HTR-8/SVneo (cell line): ENCODE measurements at regions not wholly inside any gene's neighbourhood (a gene's known extent, or its start where the extent isn't known, plus 50 kb on each side); places are given as distances from the start of the nearest gene placed in this dataset.
"Not testable (repeated sequence)": the region's sequence is repeated elsewhere in the genome, so short reads cannot be mapped to it uniquely, and the experiment has no call there.

ENCODE experiments used
- DNase-seq: peaks from one replicate; pipeline ENCODE4 v3.0.0; 2011; ENCODE audit warnings: low spot score, mixed read lengths; ENCODE audit not compliant: insufficient read length
- FAIRE-seq: peaks from 2 replicates; lab custom pipeline; 2011; peaks lifted over from hg19 to GRCh38; lab: Jason Lieb, UNC

- no peak for DNase-seq
- FAIRE-seq: no peak
Measured at GRCh38 chr13:50290186-50290585, 274.9 kb downstream of the KCNRG start.

- no peak for DNase-seq
- no peak for FAIRE-seq
Measured at GRCh38 chr13:50291611-50292010, 276.4 kb downstream of the KCNRG start.

GRCh38 chr13:50292081-50292480 is 276.8 kb downstream of the KCNRG start:
- no peak for DNase-seq
- FAIRE-seq: no peak

DNA sequence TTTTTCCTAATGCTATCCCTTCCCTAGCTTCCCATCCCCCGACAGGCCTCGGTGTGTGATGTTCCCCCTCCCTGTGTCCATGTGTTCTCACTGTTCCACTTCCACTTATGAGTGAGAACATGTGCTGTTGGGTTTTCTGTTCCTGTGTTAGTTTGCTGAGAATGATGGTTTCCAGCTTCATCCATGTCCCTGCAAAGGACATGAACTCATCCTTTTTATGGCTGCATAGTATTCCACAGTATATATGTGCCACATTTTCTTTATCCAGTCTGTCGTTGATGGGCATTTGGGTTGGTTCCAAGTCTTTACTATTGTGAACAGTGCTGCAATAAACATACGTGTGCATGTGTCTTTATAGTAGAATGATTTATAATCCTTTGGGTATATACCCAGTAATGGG is 279.2 kb downstream of the KCNRG start:
- not testable (repeated sequence) for DNase-seq, FAIRE-seq

DNA sequence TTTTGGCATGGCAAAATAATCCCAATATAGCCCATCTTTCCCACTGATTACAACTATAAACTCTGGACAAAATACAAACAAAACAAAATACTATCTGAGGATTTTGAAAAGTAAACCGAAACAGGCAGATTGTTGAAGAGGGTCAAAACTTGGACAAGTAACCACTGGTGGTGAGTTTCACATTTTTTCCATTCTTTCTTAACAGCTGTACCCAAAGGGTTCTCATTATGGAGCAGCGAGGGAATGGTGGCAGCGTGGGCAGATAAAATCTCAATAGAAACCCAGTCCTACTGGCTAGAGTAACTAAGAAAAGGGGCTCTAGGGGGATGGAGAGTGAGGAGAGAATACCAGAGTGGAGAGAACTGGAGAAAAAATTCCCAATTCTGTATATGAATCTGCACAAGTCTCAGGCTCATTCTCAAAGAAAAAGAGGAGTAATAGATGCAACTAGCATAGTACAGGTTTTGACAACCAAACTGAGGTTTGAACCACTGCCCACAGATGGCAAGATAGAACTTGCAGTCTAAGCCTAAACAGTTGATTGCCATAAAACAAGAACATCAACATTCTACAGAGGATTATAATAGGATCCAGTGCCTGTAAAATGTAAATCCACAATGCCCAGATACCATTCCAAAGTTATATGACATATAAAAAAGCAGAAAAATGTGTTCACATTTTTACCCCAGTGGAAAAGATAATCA is 284.5 kb downstream of the KCNRG start:
- DNase-seq (no peak), FAIRE-seq (no peak)

DNA sequence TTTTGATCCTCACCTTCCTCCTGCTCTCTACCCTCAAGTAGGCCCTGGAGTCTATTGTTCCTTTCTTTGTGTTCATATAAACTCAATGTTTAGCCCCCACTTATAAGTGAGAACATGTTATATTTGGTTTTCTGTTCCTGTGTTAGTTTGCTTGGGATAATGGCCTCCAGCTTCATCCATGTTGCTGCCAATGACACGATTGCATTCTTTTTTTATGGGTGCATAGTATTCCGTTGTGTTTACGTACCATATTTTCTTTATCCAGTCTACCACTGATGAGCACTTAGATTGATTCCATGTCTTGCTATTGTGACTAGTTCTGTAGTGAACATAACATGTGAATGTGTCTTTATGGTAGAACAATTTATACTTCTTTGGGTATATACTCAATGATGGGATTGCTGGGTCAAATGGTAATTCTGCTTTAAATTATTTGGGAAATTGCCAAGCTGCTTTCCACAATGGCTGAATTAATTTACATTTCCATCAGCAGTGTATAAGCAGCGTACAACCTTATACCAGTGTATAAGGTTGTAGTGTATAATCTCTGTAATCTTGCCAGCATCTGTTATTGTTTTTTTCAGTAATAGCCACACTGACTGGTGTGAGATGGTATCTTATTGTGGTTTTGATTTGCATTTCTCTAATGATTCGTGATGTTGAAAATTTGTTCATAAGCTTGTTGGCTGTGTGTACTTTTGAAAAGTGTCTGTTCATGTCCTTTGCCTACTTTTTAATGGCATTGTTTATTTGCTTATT is 288.9 kb downstream of the KCNRG start:
- DNase-seq (no peak), FAIRE-seq (no peak)

DNA sequence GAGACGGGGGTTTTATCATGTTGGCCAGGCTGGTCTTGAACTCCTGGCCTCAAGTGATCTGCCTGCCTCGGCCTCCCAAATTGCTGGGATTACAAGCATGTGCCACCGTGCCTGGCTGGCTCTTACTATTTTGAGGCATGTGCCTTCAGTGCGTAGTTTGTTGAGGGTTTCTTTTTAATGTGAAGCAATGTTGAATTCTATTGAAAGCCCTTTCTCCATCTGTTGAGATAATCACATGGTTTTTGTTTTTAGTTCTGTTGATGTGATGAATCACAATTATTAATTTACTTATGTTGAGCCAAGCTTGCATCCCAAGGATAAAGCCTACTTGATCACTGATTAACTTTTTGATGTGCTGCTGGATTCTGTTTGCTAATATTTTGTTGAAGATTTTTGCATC is 290.9 kb downstream of the KCNRG start:
- DNase-seq: no peak
- no peak for FAIRE-seq

GRCh38 chr13:50309318-50309717 is 294.1 kb downstream of the KCNRG start:
- DNase-seq (no peak), FAIRE-seq (no peak)

GRCh38 chr13:50309882-50310594 is 294.8 kb downstream of the KCNRG start:
- FAIRE-seq (no peak), DNase-seq (no peak)

- no peak for DNase-seq
- no peak for FAIRE-seq
Measured at GRCh38 chr13:50310734-50311133, 295.5 kb downstream of the KCNRG start.

DNA sequence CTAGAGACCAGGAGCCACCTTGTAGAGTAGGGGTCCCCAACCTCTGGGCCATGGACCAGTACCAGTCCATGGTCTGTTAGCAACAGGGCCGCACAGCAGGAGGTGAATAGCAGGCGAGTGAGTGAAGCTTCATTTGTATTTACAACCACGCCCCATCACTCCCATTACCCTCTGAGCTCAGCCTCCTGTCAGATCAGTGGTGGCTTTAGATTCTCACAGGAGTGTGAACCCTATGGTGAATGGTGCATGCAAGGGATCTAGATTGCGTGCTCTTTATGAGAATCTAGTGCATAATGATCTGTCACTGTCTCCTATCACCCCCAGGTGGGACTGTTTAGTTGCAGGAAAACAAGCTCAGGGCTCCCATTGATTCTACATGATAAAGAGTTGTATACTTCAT is 303.6 kb downstream of the KCNRG start:
- FAIRE-seq: no peak

DNA sequence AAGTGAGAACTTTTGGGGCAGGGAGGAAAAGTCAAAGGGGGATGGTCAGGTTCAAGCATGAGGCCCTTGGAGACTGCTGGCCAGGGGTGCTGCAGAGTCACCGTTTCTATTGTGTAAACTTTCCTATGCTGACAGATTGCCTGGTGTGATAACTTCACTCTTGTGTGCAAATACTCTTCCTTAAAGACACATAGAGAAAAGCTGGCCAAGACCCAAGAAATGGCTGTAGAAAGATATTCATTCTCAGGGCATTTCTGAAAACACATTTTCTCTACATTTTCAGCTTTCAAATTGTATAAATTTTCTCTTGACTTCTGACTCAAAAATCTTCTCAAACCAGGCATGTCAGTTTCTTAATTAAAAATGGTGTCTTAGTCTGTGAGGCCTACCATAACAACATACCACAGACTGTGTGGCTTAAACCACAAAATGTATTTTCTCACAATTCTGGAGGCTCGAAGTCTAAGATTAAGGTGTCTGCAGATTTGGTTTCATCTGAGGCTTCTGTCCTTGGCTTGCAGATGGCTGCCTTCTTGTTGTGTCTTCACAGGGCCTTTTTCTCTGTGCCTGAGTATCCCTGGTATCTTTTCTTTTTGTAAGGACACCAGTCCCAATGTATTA is 304.5 kb downstream of the KCNRG start:
- DNase-seq (no peak), FAIRE-seq (no peak)

More for the DNA sequence above, 303.6 kb downstream of the KCNRG start:
- no peak for DNase-seq

DNA sequence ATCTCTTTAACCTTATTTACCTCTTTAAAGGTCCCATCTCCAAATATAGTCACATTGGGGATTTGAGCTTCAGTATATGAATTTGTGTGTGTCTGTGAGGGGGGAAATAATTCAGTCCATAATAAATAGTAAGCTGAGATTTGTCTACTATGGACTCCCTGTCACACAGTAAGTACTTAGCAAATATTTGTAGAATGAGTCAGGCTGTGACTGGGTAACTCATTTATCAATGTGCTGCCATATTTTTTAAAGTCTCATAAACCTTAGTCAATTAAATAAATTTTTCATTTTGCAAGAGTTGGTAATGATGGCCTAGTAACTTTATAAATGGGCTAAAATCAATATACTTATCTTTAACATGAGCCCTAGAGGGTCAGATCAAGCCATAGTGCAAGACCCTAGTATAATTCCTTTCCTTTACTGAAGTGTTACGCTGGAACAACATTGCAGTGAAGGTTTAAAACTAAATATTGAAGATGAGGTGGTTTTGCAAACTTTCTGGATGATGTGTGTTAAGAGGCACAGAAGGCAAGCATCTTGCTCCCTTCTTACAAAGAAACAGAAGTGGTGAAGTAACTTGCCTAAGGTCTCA is 305.1 kb downstream of the KCNRG start:
- FAIRE-seq: no peak

DNA sequence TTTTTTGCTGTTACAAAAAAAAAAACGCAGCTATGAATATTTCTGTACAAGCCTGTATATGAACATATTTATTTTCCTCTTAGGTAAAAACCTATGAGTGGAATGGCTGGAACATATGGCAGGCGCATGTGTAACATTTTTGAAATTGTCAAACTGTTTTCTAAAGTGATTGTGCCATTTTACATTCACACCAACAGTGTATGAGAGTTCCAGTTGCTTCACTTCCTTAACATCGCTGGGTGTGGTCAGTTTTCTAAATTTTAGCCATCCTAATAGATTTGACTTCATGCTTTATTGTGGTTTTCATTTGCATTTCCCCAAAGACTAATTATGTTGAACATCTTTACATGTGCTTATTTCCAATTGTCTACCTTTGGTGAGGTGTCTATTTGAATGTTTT is 306.8 kb downstream of the KCNRG start:
- FAIRE-seq (no peak), DNase-seq (no peak)

More for the DNA sequence above, 305.1 kb downstream of the KCNRG start:
- DNase-seq: peak; percentile 25

GRCh38 chr13:50323440-50324065 is 308.3 kb downstream of the KCNRG start:
- DNase-seq (peak; percentile 9), FAIRE-seq (no peak)

DNA sequence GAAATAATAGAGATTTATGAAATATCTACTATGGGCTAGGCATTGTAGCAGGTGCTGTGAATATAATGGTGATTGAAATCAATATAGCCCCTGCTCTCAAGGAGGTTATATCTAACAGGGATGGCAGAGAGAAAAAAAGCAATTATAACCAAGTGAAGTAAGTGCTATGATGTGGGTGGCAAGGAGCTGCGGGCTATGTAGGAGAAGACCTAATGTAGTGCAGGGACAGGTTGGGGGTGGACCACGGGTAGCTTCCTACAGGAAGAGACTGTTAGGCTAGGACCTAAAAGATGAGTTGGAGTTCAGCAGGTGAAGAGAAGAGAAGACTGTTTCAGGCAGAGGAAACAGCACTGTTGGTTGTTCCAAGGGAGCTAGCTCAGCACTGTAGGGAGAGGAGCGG is 311.0 kb downstream of the KCNRG start:
- DNase-seq: no peak

GRCh38 chr13:50326811-50327210 is 311.6 kb downstream of the KCNRG start:
- FAIRE-seq (no peak), DNase-seq (no peak)

More for the DNA sequence above, 311.0 kb downstream of the KCNRG start:
- no peak for FAIRE-seq

DNA sequence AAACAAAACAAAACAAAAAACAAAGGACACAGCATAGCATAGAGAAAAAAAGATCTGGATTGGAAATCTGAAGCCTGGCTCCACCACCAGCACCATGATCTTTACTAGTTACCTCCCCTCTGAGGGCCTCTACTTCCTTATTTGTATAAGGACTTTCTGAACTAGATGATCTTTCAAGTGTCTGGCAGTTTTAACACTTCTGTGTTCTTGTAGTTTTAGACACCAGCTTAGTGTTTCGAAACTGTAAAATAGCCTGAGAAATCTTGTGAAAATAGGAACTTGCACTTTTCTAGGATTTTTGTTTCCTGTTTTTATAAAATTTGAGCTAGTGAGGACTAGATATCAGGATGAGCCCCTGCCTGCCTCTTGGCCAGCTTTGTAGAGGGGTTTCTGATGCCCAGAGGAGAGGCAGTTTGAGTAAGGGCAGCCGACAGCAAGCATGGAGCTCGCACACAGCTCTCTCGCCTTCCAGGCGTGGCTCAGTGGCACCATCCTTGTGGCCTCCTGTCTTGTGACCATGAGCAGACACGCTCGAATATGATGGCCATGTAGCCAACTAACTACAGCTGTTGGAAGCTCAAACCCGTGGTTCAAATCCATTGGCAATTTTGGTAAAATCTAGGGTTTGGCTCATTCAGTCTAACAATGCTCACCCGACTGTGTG is 319.0 kb downstream of the KCNRG start:
- DNase-seq (no peak), FAIRE-seq (no peak)

- DNase-seq: no peak
- FAIRE-seq: no peak
Measured at GRCh38 chr13:50334944-50335343, 319.7 kb downstream of the KCNRG start.
